ENCODE measurements at regions not wholly inside any gene's neighbourhood (a gene's known extent, or its start where the extent isn't known, plus 50 kb on each side); places are given as distances from the start of the nearest gene placed in this dataset.
"Not testable (repeated sequence)": the region's sequence is repeated elsewhere in the genome, so short reads cannot be mapped to it uniquely, and the experiment has no call there.

GRCh38 chr13:100954430-100955305 lies 280.1 kb upstream of the TMTC4 start:
- no peak overlapping the region for H3K4me3 ChIP-seq (ENCODE audit: low read depth, low read length)
- no peak for TF ChIP-seq CTCF (IDR thresholded peaks at IDR 0.05; ENCODE audit: low read depth, low read length)

- no peak for TF ChIP-seq CTCF (IDR thresholded peaks at IDR 0.05; ENCODE audit: low read depth, low read length)
These were observed 276.4 kb upstream of the TMTC4 start for GRCh38 chr13:100951016-100951415.

GRCh38 chr13:100948937-100949336 lies 274.3 kb upstream of the TMTC4 start:
- H3K4me3 ChIP-seq (ENCODE audit: low read depth, low read length), result not testable (repeated sequence)

More at GRCh38 chr13:100951016-100951415, 276.4 kb upstream of the TMTC4 start:
- H3K4me3 ChIP-seq (ENCODE audit: low read depth, low read length), result no peak overlapping the region

GRCh38 chr13:100946588-100946987 lies 272.0 kb upstream of the TMTC4 start:
- H3K4me3 ChIP-seq (ENCODE audit: low read depth, low read length), result no peak overlapping the region
- no peak for TF ChIP-seq CTCF (IDR thresholded peaks at IDR 0.05; ENCODE audit: low read depth, low read length)

GRCh38 chr13:100944791-100945345 lies 270.3 kb upstream of the TMTC4 start:
- no peak overlapping the region for H3K4me3 ChIP-seq (ENCODE audit: low read depth, low read length)
- no peak for TF ChIP-seq CTCF (IDR thresholded peaks at IDR 0.05; ENCODE audit: low read depth, low read length)

- no peak overlapping the region for H3K4me3 ChIP-seq (ENCODE audit: low read depth, low read length)
- no peak for TF ChIP-seq CTCF (IDR thresholded peaks at IDR 0.05; ENCODE audit: low read depth, low read length)
These were observed 268.1 kb upstream of the TMTC4 start for GRCh38 chr13:100942742-100943141.

- no peak overlapping the region for H3K4me3 ChIP-seq (ENCODE audit: low read depth, low read length)
- TF ChIP-seq CTCF (IDR thresholded peaks at IDR 0.05; ENCODE audit: low read depth, low read length), result no peak
These were observed 267.1 kb upstream of the TMTC4 start for GRCh38 chr13:100941377-100942368.
